H9 (cell line): ENCODE measurements at regions not wholly inside any gene's neighbourhood (a gene's known extent, or its start where the extent isn't known, plus 50 kb on each side); places are given as distances from the start of the nearest gene placed in this dataset.

Experiments
- DNase-seq: peaks from one replicate; pipeline ENCODE4 v3.0.0-alpha.2; 2017
- H2AFZ ChIP-seq: one replicate; pipeline ENCODE4 v1.6.1; 2013; ENCODE audit warnings: mild to moderate bottlenecking, low read length, control low read depth, moderate library complexity
- H2AK5ac ChIP-seq: 2 replicates; pipeline ENCODE4 v1.6.1; 2013; ENCODE audit warnings: low read length, control low read depth, mixed read lengths; ENCODE audit not compliant: insufficient read length
- H2BK120ac ChIP-seq: one replicate; pipeline ENCODE4 v1.6.1; 2013; ENCODE audit warnings: low read depth, mild to moderate bottlenecking, low read length, control low read depth, inconsistent platforms; ENCODE audit not compliant: poor library complexity, severe bottlenecking
- H2BK12ac ChIP-seq: 2 replicates; pipeline ENCODE4 v1.6.1; 2013; ENCODE audit warnings: low read length, control low read depth, mixed read lengths, low read depth; ENCODE audit not compliant: insufficient read length
- H2BK15ac ChIP-seq: 2 replicates; pipeline ENCODE4 v1.6.1; 2013; ENCODE audit warnings: low read depth, low read length, control low read depth
- H2BK20ac ChIP-seq: one replicate; pipeline ENCODE4 v1.6.1; 2013; ENCODE audit warnings: low read depth, mild to moderate bottlenecking, low read length, control low read depth, inconsistent platforms; ENCODE audit not compliant: poor library complexity, severe bottlenecking
- H2BK5ac ChIP-seq: 2 replicates; pipeline ENCODE4 v1.6.1; 2013; ENCODE audit warnings: low read length, control low read depth, mixed read lengths; ENCODE audit not compliant: insufficient read length
- H3K14ac ChIP-seq: 2 replicates; pipeline ENCODE4 v1.6.1; 2013; ENCODE audit warnings: low read length, control low read depth; ENCODE audit not compliant: insufficient read depth
- H3K18ac ChIP-seq: 2 replicates; pipeline ENCODE4 v1.6.1; 2013; ENCODE audit warnings: low read depth, mild to moderate bottlenecking, mixed read lengths, low read length, control low read depth; ENCODE audit not compliant: insufficient read length
- H3K23ac ChIP-seq: 2 replicates; pipeline ENCODE4 v1.6.1; 2013; ENCODE audit warnings: low read length, control low read depth, mixed read lengths, low read depth; ENCODE audit not compliant: insufficient read length
- H3K23me2 ChIP-seq: 2 replicates; pipeline ENCODE4 v1.6.1; 2013; ENCODE audit warnings: low read depth, mild to moderate bottlenecking, mixed read lengths, low read length, control low read depth; ENCODE audit not compliant: insufficient read length, poor library complexity, severe bottlenecking
- H3K27ac ChIP-seq: 2 replicates; pipeline ENCODE4 v1.5.1; 2013; ENCODE audit warnings: low read length, control low read depth, mixed read lengths, low read depth; ENCODE audit not compliant: insufficient read length
- H3K27me3 ChIP-seq: 2 replicates; pipeline ENCODE4 v1.6.1; 2013; ENCODE audit warnings: low read length, control low read depth, inconsistent platforms; ENCODE audit not compliant: insufficient read depth
- H3K4ac ChIP-seq: 2 replicates; pipeline ENCODE4 v1.6.1; 2013; ENCODE audit warnings: low read depth, mild to moderate bottlenecking, control low read depth, inconsistent platforms, low read length, moderate library complexity
- H3K4me1 ChIP-seq: 2 replicates; pipeline ENCODE4 v1.6.1; 2013; ENCODE audit warnings: low read length, control low read depth, inconsistent platforms; ENCODE audit not compliant: insufficient read depth
- H3K4me2 ChIP-seq: 2 replicates; pipeline ENCODE4 v1.6.1; 2013; ENCODE audit warnings: low read length, control low read depth, mixed read lengths; ENCODE audit not compliant: insufficient read length, insufficient read depth
- H3K56ac ChIP-seq: 2 replicates; pipeline ENCODE4 v1.6.1; 2013; ENCODE audit warnings: low read depth, mild to moderate bottlenecking, mixed read lengths, low read length, control low read depth; ENCODE audit not compliant: insufficient read length
- H3K79me1 ChIP-seq: 2 replicates; pipeline ENCODE4 v1.6.1; 2013; ENCODE audit warnings: low read depth, mild to moderate bottlenecking, moderate library complexity, low read length, control low read depth, inconsistent platforms; ENCODE audit not compliant: insufficient read depth, poor library complexity, severe bottlenecking
- H3K79me2 ChIP-seq: 2 replicates; pipeline ENCODE4 v1.6.1; 2013; ENCODE audit warnings: low read length, control low read depth, inconsistent platforms; ENCODE audit not compliant: insufficient read depth
- H3K9ac ChIP-seq: 2 replicates; pipeline ENCODE4 v1.6.1; 2013; ENCODE audit warnings: low read length, control low read depth, mixed read lengths; ENCODE audit not compliant: insufficient read length; ENCODE audit errors: extremely low read depth
- H3K9me3 ChIP-seq: one replicate; pipeline ENCODE4 v1.6.1; 2013; ENCODE audit warnings: low read depth, low read length, inconsistent platforms; ENCODE audit not compliant: control insufficient read depth
- H3T11ph ChIP-seq: one replicate; pipeline ENCODE4 v1.6.1; 2013; ENCODE audit warnings: mild to moderate bottlenecking, low read length, control low read depth, inconsistent platforms
- H4K20me1 ChIP-seq: one replicate; pipeline ENCODE4 v1.6.1; 2013; ENCODE audit not compliant: control insufficient read depth, insufficient read length, insufficient read depth
- H4K5ac ChIP-seq: 2 replicates; pipeline ENCODE4 v1.6.1; 2013; ENCODE audit warnings: low read depth, mild to moderate bottlenecking, mixed read lengths, low read length, control low read depth; ENCODE audit not compliant: insufficient read length
- H4K8ac ChIP-seq: replicated peaks from 2 replicates; pipeline ENCODE4 v1.6.1; 2013; ENCODE audit warnings: low read length, control low read depth, mixed read lengths, low read depth; ENCODE audit not compliant: insufficient read length
- H4K91ac ChIP-seq: 2 replicates; pipeline ENCODE4 v1.6.1; 2013; ENCODE audit warnings: low read depth, mild to moderate bottlenecking, moderate library complexity, mixed read lengths, low read length, control low read depth; ENCODE audit not compliant: insufficient read length
- H3K27ac Mint-ChIP-seq, 3 experiments: 2 replicates in 2 of 3; 3 replicates in 1 of 3; pipeline ENCODE4 v1.8.0; 2020 to 2021; ENCODE audit warnings: mixed read lengths in 3 of 3, mild to moderate bottlenecking in 1 of 3, moderate library complexity in 1 of 3
- H3K27me3 Mint-ChIP-seq: 2 replicates; pipeline ENCODE4 v1.8.0; 2021; ENCODE audit warnings: low read depth, mild to moderate bottlenecking, moderate library complexity, mixed read lengths
- H3K36me3 Mint-ChIP-seq, 3 experiments: 2 replicates in 2 of 3; 3 replicates in 1 of 3; pipeline ENCODE4 v1.8.0; 2020 to 2021; ENCODE audit warnings: low read depth in 3 of 3, mixed read lengths in 3 of 3; ENCODE audit not compliant: insufficient read depth in 1 of 3
- H3K4me1 Mint-ChIP-seq, 2 experiments: 2 replicates each; pipeline ENCODE4 v1.8.0; 2020; ENCODE audit warnings: mixed read lengths in 2 of 2
- H3K4me3 Mint-ChIP-seq, 2 experiments: 2 replicates in 1 of 2; 3 replicates in 1 of 2; pipeline ENCODE4 v1.8.0; 2020 to 2021; ENCODE audit warnings: mild to moderate bottlenecking in 2 of 2, mixed read lengths in 2 of 2, moderate library complexity in 1 of 2
- H3K9me3 Mint-ChIP-seq, 2 experiments: 2 replicates in 1 of 2; 3 replicates in 1 of 2; pipeline ENCODE4 v1.8.0; 2020; ENCODE audit warnings: mild to moderate bottlenecking in 2 of 2, mixed read lengths in 2 of 2, moderate library complexity in 1 of 2
- CTCF ChIP-seq: fragments of 200-600 bp; sonication (generic); conservative IDR thresholded peaks from 3 replicates; pipeline ENCODE4 v1.8.0; 2021; ENCODE audit warnings: antibody characterized with exemption, mild to moderate bottlenecking
- WGBS: extraction: QIAGEN DNeasy Blood & Tissue Kit; methylation state at CpG from one replicate; pipeline ENCODE4 v1.1.7; 2013; ENCODE audit warnings: missing lambda C conversion rate, low lambda C conversion rate, mixed read lengths; ENCODE audit not compliant: insufficient read length; ENCODE audit errors: extremely low coverage; 5-methylcytosine and 5-hydroxymethylcytosine counted together

- Histone ChIP-seq H3K9me3 (no peaks in the 10 kb centered on the region), H2AFZ (no peak overlapping the region), H4K8ac (no peak overlapping the region), H2BK12ac (no peak overlapping the region), H3K23ac (no peak overlapping the region), H3K79me1 (no peaks in the 10 kb centered on the region), H3K27ac (no peak overlapping the region), H3K4me1 (peaks cover 5% of the 10 kb centered on the region), H3K23me2 (no peaks in the 10 kb centered on the region), H2BK15ac (no peak overlapping the region), H3K4me2 (no peak overlapping the region), H3K14ac (no peak overlapping the region), H3K79me2 (no peaks in the 10 kb centered on the region), H3T11ph (no peak overlapping the region), H3K4ac (no peak overlapping the region), H3K27me3 (no peaks in the 10 kb centered on the region), H3K56ac (no peak overlapping the region), H4K91ac (no peak overlapping the region), H2BK20ac (no peak overlapping the region), H3K18ac (no peak overlapping the region), H2BK5ac (no peak overlapping the region), H2AK5ac (no peak overlapping the region), H4K5ac (no peak overlapping the region), H3K9ac (no peak overlapping the region), H4K20me1 (no peaks in the 10 kb centered on the region), H2BK120ac (no peak overlapping the region)
- H3K27ac Mint-ChIP-seq: peak overlapping the region in 1 of 3 experiments; percentile 20; a peak in 2 of 7 replicates
- no CpG with 5 or more reads among the region's 14 CpGs for WGBS
- H3K36me3 Mint-ChIP-seq: no peaks in the 10 kb centered on the region
- no peak overlapping the region for H3K4me3 Mint-ChIP-seq
- DNase-seq: peak; percentile 29
- peaks cover 2% of the 10 kb centered on the region; the same call in 1 of the 2 replicates for H3K27me3 Mint-ChIP-seq
- no peaks in the 10 kb centered on the region for H3K9me3 Mint-ChIP-seq
- H3K4me1 Mint-ChIP-seq: peaks cover 14 to 23% of the 10 kb centered on the region in 2 experiments
- TF ChIP-seq CTCF: no peak
Observed at GRCh38 chr20:50304923-50305635, 114.4 kb downstream of the CEBPB start.
